Thyroid gland (tissue), 4 donors: ENCODE measurements at regions not wholly inside any gene's neighbourhood (a gene's known extent, or its start where the extent isn't known, plus 50 kb on each side); places are given as distances from the start of the nearest gene placed in this dataset.
"Not testable (repeated sequence)": the region's sequence is repeated elsewhere in the genome, so short reads cannot be mapped to it uniquely, and the experiment has no call there.

Experiments used
- DNase-seq, 2 donors: peaks; one replicate each; pipeline ENCODE4 v3.0.0-alpha.2; 2019
- H3K27ac ChIP-seq, 3 donors: fragments of 200-600 bp; sonication (generic); 1 replicate in 2 of 3; 2 replicates in 1 of 3; pipeline ENCODE4 v1.5.1; 2016 to 2019; ENCODE audit warnings: mild to moderate bottlenecking in 1 of 3, moderate library complexity in 1 of 3
- H3K27me3 ChIP-seq: fragments of 200-600 bp; sonication (generic); one replicate; pipeline ENCODE4 v1.5.1; 2019
- H3K36me3 ChIP-seq, 2 donors: fragments of 200-600 bp; sonication (generic); one replicate each; pipeline ENCODE4 v1.5.1; 2016 to 2019
- H3K4me1 ChIP-seq, 2 donors: fragments of 200-600 bp; sonication (generic); one replicate each; pipeline ENCODE4 v1.5.1; 2017 to 2019
- H3K4me3 ChIP-seq, 3 donors: fragments of 200-600 bp; sonication (generic); replicated peaks in 1 of 3; 1 replicate in 2 of 3; 2 replicates in 1 of 3; pipeline ENCODE4 v1.5.1; 2016; ENCODE audit warnings: mild to moderate bottlenecking in 1 of 3
- H3K9me3 ChIP-seq: fragments of 200-600 bp; sonication (generic); one replicate; pipeline ENCODE4 v1.5.1; 2017
- CTCF ChIP-seq, 6 experiments: fragments of 200-600 bp in 3 of 6; fragments of 450-650 bp in 3 of 6; sonication (generic) in 3 of 6; IDR thresholded peaks; one replicate each; pipeline ENCODE4 v1.5.1; 2016 to 2019; ENCODE audit warnings: antibody characterized with exemption in 6 of 6, mild to moderate bottlenecking in 2 of 6, inconsistent platforms in 1 of 6, moderate library complexity in 1 of 6
- POLR2A ChIP-seq, 2 donors: fragments of 450-650 bp; IDR thresholded peaks; one replicate each; pipeline ENCODE4 v1.6.1; 2017; ENCODE audit warnings: antibody characterized with exemption in 2 of 2, mild to moderate bottlenecking in 2 of 2, moderate library complexity in 1 of 2
- WGBS, 2 donors: methylation state at CpG; one replicate each; pipeline ENCODE4 v1.1.5; 2017; 5-methylcytosine and 5-hydroxymethylcytosine counted together
- intact Hi-C: fragments of 100-400 bp; cut with DNase I; formaldehyde crosslinking; loops from one replicate; pipeline ENCODE4 v1.15.1; 2023

- H3K27ac ChIP-seq = no peak overlapping the region
- DNase-seq = no peak
- no peaks in the 10 kb centered on the region for H3K4me1 ChIP-seq
- intact Hi-C loops = no loop called here
- H3K36me3 ChIP-seq = no peaks in the 10 kb centered on the region
- H3K27me3 ChIP-seq = no peaks in the 10 kb centered on the region
- no peak for TF ChIP-seq CTCF (IDR thresholded peaks at IDR 0.05)
- no peak for TF ChIP-seq POLR2A (IDR thresholded peaks at IDR 0.05)
- no peaks in the 10 kb centered on the region for H3K9me3 ChIP-seq
- 92 to 95% methylated on average over 9 of the region's 9 CpGs for WGBS, 2 donors
- no peak overlapping the region for H3K4me3 ChIP-seq
These were observed 141.0 kb upstream of the POU3F1 start for GRCh38 chr1:38187552-38187951.

- no peaks in the 10 kb centered on the region for H3K9me3 ChIP-seq
These were observed 140.0 kb upstream of the POU3F1 start for GRCh38 chr1:38186566-38186965.

GRCh38 chr1:38185913-38186312, 139.3 kb upstream of the POU3F1 start:
- no peak overlapping the region for H3K27ac ChIP-seq
- H3K4me1 ChIP-seq = no peaks in the 10 kb centered on the region
- no peaks in the 10 kb centered on the region for H3K36me3 ChIP-seq
- TF ChIP-seq CTCF (IDR thresholded peaks at IDR 0.05) (no peak), POLR2A (IDR thresholded peaks at IDR 0.05) (no peak)
- H3K27me3 ChIP-seq = no peaks in the 10 kb centered on the region
- H3K9me3 ChIP-seq = no peaks in the 10 kb centered on the region
- no peak for DNase-seq
- intact Hi-C loops = no loop called here
- WGBS, 2 donors = 74 to 83% methylated on average over 7 of the region's 7 CpGs
- H3K4me3 ChIP-seq = no peak overlapping the region

More at GRCh38 chr1:38186566-38186965, 140.0 kb upstream of the POU3F1 start:
- intact Hi-C loops = no loop called here
- H3K27ac ChIP-seq = no peak overlapping the region
- no peaks in the 10 kb centered on the region for H3K36me3 ChIP-seq
- H3K4me3 ChIP-seq = no peak overlapping the region
- H3K27me3 ChIP-seq = no peaks in the 10 kb centered on the region
- no peak for DNase-seq
- no peaks in the 10 kb centered on the region for H3K4me1 ChIP-seq
- TF ChIP-seq CTCF (IDR thresholded peaks at IDR 0.05) (no peak), POLR2A (IDR thresholded peaks at IDR 0.05) (no peak)
- 76 to 82% methylated on average over 5 of the region's 5 CpGs for WGBS, 2 donors

GRCh38 chr1:38183747-38184146, 137.2 kb upstream of the POU3F1 start:
- 91 to 93% methylated on average over 2 of the region's 2 CpGs for WGBS, 2 donors
- no peak for DNase-seq
- Histone ChIP-seq H3K9me3 (no peaks in the 10 kb centered on the region), H3K27me3 (no peaks in the 10 kb centered on the region), H3K4me1 (peaks cover 0 to 2% of the 10 kb centered on the region in 2 donors), H3K27ac (no peak overlapping the region), H3K36me3 (no peaks in the 10 kb centered on the region), H3K4me3 (no peak overlapping the region)
- intact Hi-C loops = no loop called here
- no peak for TF ChIP-seq CTCF (IDR thresholded peaks at IDR 0.05)
- no peak for TF ChIP-seq POLR2A (IDR thresholded peaks at IDR 0.05)

- no peak for DNase-seq
- H3K9me3 ChIP-seq = no peaks in the 10 kb centered on the region
These were observed 136.5 kb upstream of the POU3F1 start for GRCh38 chr1:38183096-38183495.

GRCh38 chr1:38180388-38180787, 133.8 kb upstream of the POU3F1 start:
- H3K36me3 ChIP-seq, H3K27me3 ChIP-seq, H3K4me3 ChIP-seq, H3K9me3 ChIP-seq, DNase-seq, intact Hi-C loops, H3K27ac ChIP-seq: not testable (repeated sequence)
- H3K4me1 ChIP-seq = peaks cover 0 to 10% of the 10 kb centered on the region in 2 donors
- WGBS, 2 donors = 78 to 100% methylated on average over 1 of the region's 1 CpG

More at GRCh38 chr1:38183096-38183495, 136.5 kb upstream of the POU3F1 start:
- intact Hi-C loops = no loop called here
- WGBS, 2 donors = 54 to 62% methylated on average over 7 of the region's 7 CpGs
- no peaks in the 10 kb centered on the region for H3K36me3 ChIP-seq
- H3K27ac ChIP-seq = no peak overlapping the region
- H3K4me1 ChIP-seq = peaks cover 0 to 9% of the 10 kb centered on the region in 2 donors
- no peaks in the 10 kb centered on the region for H3K27me3 ChIP-seq
- no peak for TF ChIP-seq POLR2A (IDR thresholded peaks at IDR 0.05)
- TF ChIP-seq CTCF (IDR thresholded peaks at IDR 0.05) = no peak
- H3K4me3 ChIP-seq = no peak overlapping the region
